ENCODE measurements at regions not wholly inside any gene's neighbourhood (a gene's known extent, or its start where the extent isn't known, plus 50 kb on each side); places are given as distances from the start of the nearest gene placed in this dataset.

DNA sequence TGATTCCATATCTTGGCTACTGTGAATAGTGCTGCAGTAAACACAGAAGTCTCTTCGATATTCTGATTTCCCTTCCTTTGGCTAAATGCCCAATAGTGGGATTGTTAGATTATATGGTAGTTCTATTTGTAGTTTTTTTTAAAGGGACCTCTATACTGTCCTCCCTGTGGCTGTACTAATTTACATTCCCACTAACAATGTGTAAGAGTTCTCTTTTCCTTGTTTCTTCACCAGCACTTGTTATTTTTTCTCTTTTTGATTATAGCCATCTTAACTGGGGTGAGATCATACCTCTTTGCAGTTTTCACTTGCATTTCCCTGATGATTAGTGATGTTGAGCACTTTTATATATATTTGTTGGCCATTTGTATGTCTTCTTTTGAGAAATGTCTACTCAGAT, 102.0 kb downstream of the CARTPT start:
- TF ChIP-seq, protein P1, sequence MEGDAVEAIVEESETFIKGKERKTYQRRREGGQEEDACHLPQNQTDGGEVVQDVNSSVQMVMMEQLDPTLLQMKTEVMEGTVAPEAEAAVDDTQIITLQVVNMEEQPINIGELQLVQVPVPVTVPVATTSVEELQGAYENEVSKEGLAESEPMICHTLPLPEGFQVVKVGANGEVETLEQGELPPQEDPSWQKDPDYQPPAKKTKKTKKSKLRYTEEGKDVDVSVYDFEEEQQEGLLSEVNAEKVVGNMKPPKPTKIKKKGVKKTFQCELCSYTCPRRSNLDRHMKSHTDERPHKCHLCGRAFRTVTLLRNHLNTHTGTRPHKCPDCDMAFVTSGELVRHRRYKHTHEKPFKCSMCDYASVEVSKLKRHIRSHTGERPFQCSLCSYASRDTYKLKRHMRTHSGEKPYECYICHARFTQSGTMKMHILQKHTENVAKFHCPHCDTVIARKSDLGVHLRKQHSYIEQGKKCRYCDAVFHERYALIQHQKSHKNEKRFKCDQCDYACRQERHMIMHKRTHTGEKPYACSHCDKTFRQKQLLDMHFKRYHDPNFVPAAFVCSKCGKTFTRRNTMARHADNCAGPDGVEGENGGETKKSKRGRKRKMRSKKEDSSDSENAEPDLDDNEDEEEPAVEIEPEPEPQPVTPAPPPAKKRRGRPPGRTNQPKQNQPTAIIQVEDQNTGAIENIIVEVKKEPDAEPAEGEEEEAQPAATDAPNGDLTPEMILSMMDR (IDR thresholded peaks at IDR 0.05), result no peak
- TF ChIP-seq POLR2AphosphoS5 (IDR thresholded peaks at IDR 0.05) (no peak), POLR2A (IDR thresholded peaks at IDR 0.05) (no peak)
